ENCODE measurements at regions not wholly inside any gene's neighbourhood (a gene's known extent, or its start where the extent isn't known, plus 50 kb on each side); places are given as distances from the start of the nearest gene placed in this dataset.

- peaks cover 0 to 27% (median 0%) of the 10 kb centered on the region in 3 donors for H3K9me3 ChIP-seq
- WGBS, 2 donors (ENCODE audit: low coverage in 1 of 2): 92 to 100% methylated on average over 1 of the region's 1 CpG
- H3K36me3 ChIP-seq: no peaks in the 10 kb centered on the region
- ATAC-seq: no peak
- H3K4me3 ChIP-seq: no peak overlapping the region
- H3K27me3 ChIP-seq: no peaks in the 10 kb centered on the region
- no peaks in the 10 kb centered on the region for H3K4me1 ChIP-seq
- H3K27ac ChIP-seq: no peak overlapping the region
- TF ChIP-seq, protein P1, sequence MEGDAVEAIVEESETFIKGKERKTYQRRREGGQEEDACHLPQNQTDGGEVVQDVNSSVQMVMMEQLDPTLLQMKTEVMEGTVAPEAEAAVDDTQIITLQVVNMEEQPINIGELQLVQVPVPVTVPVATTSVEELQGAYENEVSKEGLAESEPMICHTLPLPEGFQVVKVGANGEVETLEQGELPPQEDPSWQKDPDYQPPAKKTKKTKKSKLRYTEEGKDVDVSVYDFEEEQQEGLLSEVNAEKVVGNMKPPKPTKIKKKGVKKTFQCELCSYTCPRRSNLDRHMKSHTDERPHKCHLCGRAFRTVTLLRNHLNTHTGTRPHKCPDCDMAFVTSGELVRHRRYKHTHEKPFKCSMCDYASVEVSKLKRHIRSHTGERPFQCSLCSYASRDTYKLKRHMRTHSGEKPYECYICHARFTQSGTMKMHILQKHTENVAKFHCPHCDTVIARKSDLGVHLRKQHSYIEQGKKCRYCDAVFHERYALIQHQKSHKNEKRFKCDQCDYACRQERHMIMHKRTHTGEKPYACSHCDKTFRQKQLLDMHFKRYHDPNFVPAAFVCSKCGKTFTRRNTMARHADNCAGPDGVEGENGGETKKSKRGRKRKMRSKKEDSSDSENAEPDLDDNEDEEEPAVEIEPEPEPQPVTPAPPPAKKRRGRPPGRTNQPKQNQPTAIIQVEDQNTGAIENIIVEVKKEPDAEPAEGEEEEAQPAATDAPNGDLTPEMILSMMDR (IDR thresholded peaks at IDR 0.05): no peak
- TF ChIP-seq POLR2AphosphoS5 (IDR thresholded peaks at IDR 0.05): no peak
- TF ChIP-seq POLR2A (IDR thresholded peaks at IDR 0.05): no peak
- no peak for TF ChIP-seq EP300 (IDR thresholded peaks at IDR 0.05)
Measured at GRCh38 chr5:9927106-9927505, 297.0 kb upstream of the TAS2R1 start.

- Histone ChIP-seq H3K4me1 (no peaks in the 10 kb centered on the region), H3K36me3 (no peaks in the 10 kb centered on the region), H3K27ac (no peak overlapping the region), H3K4me3 (no peak overlapping the region), H3K27me3 (no peaks in the 10 kb centered on the region), H3K9me3 (peaks cover 0 to 39% (median 0%) of the 10 kb centered on the region in 3 donors)
- TF ChIP-seq, protein P1 (IDR thresholded peaks at IDR 0.05): no peak
- TF ChIP-seq POLR2AphosphoS5 (IDR thresholded peaks at IDR 0.05) (no peak), POLR2A (IDR thresholded peaks at IDR 0.05) (no peak), EP300 (IDR thresholded peaks at IDR 0.05) (no peak)
- WGBS, 2 donors (ENCODE audit: low coverage in 1 of 2): 70 to 100% methylated on average over 1 to 2 of the region's 2 CpGs
- no peak for ATAC-seq
Measured at GRCh38 chr5:9924614-9925013, 294.5 kb upstream of the TAS2R1 start.

- H3K4me3 ChIP-seq: no peak overlapping the region
- no peak overlapping the region for H3K27ac ChIP-seq
- ATAC-seq: no peak
- peaks cover 0 to 39% (median 0%) of the 10 kb centered on the region in 3 donors for H3K9me3 ChIP-seq
- H3K4me1 ChIP-seq: no peaks in the 10 kb centered on the region
- H3K36me3 ChIP-seq: no peaks in the 10 kb centered on the region
- TF ChIP-seq EP300 (IDR thresholded peaks at IDR 0.05) (no peak), POLR2AphosphoS5 (IDR thresholded peaks at IDR 0.05) (no peak)
- TF ChIP-seq, protein P1 (IDR thresholded peaks at IDR 0.05): no peak
- H3K27me3 ChIP-seq: no peaks in the 10 kb centered on the region
Measured at GRCh38 chr5:9922719-9923118, 292.6 kb upstream of the TAS2R1 start.

DNA sequence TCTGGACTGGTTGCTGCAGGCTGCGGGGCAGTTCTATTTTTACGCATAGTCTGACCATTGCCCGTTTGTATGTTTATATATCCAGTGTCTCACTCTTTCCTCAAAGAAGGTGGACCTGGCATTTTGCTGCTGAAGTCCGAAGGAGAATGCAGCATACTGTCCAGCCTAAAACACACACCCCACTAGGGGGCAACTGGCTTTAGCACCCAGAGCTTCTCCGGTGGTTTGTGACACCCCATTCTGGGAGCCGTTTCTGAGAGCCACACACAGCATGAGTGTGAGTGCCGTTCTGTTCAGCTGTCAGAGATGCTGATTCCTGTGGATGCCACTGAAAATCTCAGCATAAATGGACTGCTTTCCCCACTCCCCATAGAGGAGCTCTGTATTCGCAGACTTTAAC lies 290.5 kb upstream of the TAS2R1 start:
- no peaks in the 10 kb centered on the region for H3K36me3 ChIP-seq
- no peaks in the 10 kb centered on the region for H3K27me3 ChIP-seq
- H3K4me1 ChIP-seq: no peaks in the 10 kb centered on the region
- H3K27ac ChIP-seq: no peak overlapping the region
- H3K4me3 ChIP-seq: no peak overlapping the region
- TF ChIP-seq EP300 (IDR thresholded peaks at IDR 0.05) (no peak), POLR2A (IDR thresholded peaks at IDR 0.05) (no peak), POLR2AphosphoS5 (IDR thresholded peaks at IDR 0.05) (no peak)
- TF ChIP-seq, protein P1 (IDR thresholded peaks at IDR 0.05): no peak
- 83 to 84% methylated on average over 6 to 7 of the region's 8 CpGs for WGBS, 2 donors (ENCODE audit: low coverage in 1 of 2)
- no peak for ATAC-seq
- H3K9me3 ChIP-seq: peaks cover 0 to 39% (median 0%) of the 10 kb centered on the region in 3 donors

DNA sequence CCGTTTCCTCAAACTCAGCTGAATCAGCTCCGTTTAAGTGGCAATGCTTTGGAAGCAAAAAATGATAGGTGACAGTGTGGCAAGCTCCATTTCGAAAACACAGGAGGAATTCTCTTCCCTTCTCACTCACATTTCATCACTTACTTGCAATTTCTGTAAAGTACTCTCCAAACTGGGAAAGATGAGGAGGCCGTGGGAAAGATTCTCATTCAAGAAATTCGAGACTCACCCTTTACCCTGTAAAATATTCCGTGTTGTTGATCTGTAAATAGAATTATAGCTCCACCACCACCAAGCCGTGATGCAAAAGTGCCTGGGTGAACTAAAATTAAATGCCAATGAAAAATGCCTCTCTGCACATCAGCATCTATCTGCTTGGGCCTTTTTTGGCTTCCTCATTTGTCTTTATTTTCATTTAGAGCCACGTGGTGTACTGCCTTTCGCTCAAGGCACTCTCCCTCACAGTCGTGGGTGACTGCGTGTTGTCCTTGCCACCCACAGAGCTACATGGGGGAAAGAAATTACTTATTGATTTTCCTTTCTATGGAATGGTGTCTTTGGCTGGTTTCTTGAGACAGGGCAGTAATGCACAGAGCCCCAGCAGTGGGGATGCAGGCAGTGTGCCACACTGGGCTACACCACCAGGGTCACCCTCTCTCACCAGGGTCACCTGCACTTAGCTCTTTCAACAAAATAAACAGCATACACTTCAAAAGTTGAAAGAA lies 289.3 kb upstream of the TAS2R1 start:
- H3K4me1 ChIP-seq: no peaks in the 10 kb centered on the region
- H3K4me3 ChIP-seq: no peak overlapping the region
- H3K27me3 ChIP-seq: no peaks in the 10 kb centered on the region
- H3K27ac ChIP-seq: no peak overlapping the region
- H3K36me3 ChIP-seq: no peaks in the 10 kb centered on the region
- TF ChIP-seq POLR2A (IDR thresholded peaks at IDR 0.05) (no peak), POLR2AphosphoS5 (IDR thresholded peaks at IDR 0.05) (no peak), EP300 (IDR thresholded peaks at IDR 0.05) (no peak)
- TF ChIP-seq, protein P1 (IDR thresholded peaks at IDR 0.05): no peak
- no peak for ATAC-seq
- WGBS, 2 donors (ENCODE audit: low coverage in 1 of 2): 57 to 59% methylated on average over 11 of the region's 11 CpGs
- H3K9me3 ChIP-seq: peaks cover 0 to 35% (median 0%) of the 10 kb centered on the region in 3 donors

Measured in gastroesophageal sphincter (tissue), 4 donors.